ENCODE measurements at regions not wholly inside any gene's neighbourhood (a gene's known extent, or its start where the extent isn't known, plus 50 kb on each side); places are given as distances from the start of the nearest gene placed in this dataset.

- TF ChIP-seq, protein P1, sequence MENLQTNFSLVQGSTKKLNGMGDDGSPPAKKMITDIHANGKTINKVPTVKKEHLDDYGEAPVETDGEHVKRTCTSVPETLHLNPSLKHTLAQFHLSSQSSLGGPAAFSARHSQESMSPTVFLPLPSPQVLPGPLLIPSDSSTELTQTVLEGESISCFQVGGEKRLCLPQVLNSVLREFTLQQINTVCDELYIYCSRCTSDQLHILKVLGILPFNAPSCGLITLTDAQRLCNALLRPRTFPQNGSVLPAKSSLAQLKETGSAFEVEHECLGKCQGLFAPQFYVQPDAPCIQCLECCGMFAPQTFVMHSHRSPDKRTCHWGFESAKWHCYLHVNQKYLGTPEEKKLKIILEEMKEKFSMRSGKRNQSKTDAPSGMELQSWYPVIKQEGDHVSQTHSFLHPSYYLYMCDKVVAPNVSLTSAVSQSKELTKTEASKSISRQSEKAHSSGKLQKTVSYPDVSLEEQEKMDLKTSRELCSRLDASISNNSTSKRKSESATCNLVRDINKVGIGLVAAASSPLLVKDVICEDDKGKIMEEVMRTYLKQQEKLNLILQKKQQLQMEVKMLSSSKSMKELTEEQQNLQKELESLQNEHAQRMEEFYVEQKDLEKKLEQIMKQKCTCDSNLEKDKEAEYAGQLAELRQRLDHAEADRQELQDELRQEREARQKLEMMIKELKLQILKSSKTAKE (IDR thresholded peaks at IDR 0.05; ENCODE audit: low read depth, poor library complexity, severe bottlenecking) = no peak
- no peak for TF ChIP-seq MYB (IDR thresholded peaks at IDR 0.05; ENCODE audit: borderline replicate concordance, low read depth, low read length)
Observed at GRCh38 chr18:61738488-61738887, 154.3 kb downstream of the RNF152 start (continued).

DNA sequence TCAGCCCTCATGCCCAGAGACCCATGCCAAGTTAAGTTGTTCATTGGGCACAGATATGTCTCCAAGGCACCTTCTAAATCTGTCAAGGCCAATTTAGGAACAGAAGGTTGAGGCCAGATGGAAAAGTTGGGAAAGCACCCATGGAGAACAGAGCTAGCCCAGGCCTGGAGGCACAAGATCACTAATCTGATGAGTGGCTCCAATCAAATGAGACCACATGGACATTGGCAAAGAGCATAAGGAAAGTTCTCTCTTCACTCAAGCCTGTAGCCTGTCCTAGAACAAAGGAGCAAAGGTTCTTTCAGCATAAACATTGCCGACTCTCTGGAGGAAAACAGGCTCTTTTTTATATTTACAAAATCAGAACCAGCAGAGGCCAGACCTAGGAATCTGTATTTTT lies 154.8 kb downstream of the RNF152 start:
- no peaks in the 10 kb centered on the region for H3K79me2 ChIP-seq (ENCODE audit: control insufficient read depth, insufficient read depth, low read length)
- in situ Hi-C loops (cut with MboI) (no loop called here), intact Hi-C loops (cut with micrococcal nuclease; ENCODE audit: unreplicated experiment) (no loop called here)
- no peaks in the 10 kb centered on the region for H3K4me1 ChIP-seq (ENCODE audit: control insufficient read depth, insufficient read depth, low read length)
- no TSS peak for BruUV-seq (replicated peaks)
- POLR2A ChIA-PET = no interaction called here
- FAIRE-seq (no peak), DNase-seq (ENCODE audit: low read depth, low spot score) (no peak), ATAC-seq (no peak)
- H3K4me3 ChIP-seq = no peak overlapping the region
- no peak overlapping the region for H2AFZ ChIP-seq (ENCODE audit: control insufficient read depth, low read depth, low read length)
- H3K9ac ChIP-seq (ENCODE audit: control insufficient read depth, insufficient read depth, low read length) = no peak overlapping the region
- CTCF ChIA-PET = no interaction called here
- no peaks in the 10 kb centered on the region for H3K9me3 ChIP-seq (replicated peaks; ENCODE audit: control insufficient read depth, insufficient read depth, low read length)
- no peaks in the 10 kb centered on the region for H4K20me1 ChIP-seq (ENCODE audit: control insufficient read depth, insufficient read depth)
- SMC1A ChIA-PET (ENCODE audit: uncharacterized antibody, unreplicated experiment) = no interaction called here
- RAD21 ChIA-PET (ENCODE audit: unreplicated experiment) = no interaction called here
- H3K27ac ChIP-seq (ENCODE audit: control insufficient read depth, insufficient read depth) = no peak overlapping the region
- 68% methylated on average over 1 of the region's 1 CpG for WGBS (ENCODE audit: insufficient coverage, insufficient replicate concordance, low lambda C conversion rate, missing lambda C conversion rate)
- no peaks in the 10 kb centered on the region for H3K36me3 ChIP-seq (ENCODE audit: control insufficient read depth in 2 of 2, insufficient read depth in 2 of 2, low read length in 1 of 2)
- no peak overlapping the region for H3K4me2 ChIP-seq (ENCODE audit: control insufficient read depth, insufficient read depth)
- H3K27me3 ChIP-seq (replicated peaks in 1 of 2; ENCODE audit: control insufficient read depth in 2 of 2, insufficient read depth in 2 of 2, low read length in 1 of 2) = no peaks in the 10 kb centered on the region; a peak in 1 of 4 replicates
- TF ChIP-seq HDAC6 (IDR thresholded peaks at IDR 0.05; ENCODE audit: unreplicated experiment) = no peak

DNA sequence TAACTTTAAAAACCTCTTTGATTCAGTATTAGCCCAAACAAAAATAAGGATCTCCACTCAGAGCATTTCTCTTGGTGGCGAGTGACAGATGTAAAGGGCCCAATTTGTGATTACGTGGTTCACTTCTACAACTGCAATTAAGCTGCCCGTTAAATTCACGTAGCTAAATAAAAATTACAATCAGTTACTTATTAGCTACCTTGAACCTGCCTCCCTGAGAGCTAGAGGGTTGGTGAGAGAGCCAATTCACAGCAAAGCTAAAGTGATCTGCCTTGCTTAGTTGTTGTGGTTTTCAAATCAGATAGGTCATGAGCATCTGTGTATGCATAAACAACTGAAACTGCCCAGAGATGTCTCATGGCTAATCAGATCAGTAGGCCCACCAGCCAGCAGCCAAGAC lies 156.7 kb downstream of the RNF152 start:
- H3K4me3 ChIP-seq = no peak overlapping the region
- WGBS (ENCODE audit: insufficient coverage, insufficient replicate concordance, low lambda C conversion rate, missing lambda C conversion rate) = 48% methylated on average over 4 of the region's 4 CpGs
- H4K20me1 ChIP-seq (ENCODE audit: control insufficient read depth, insufficient read depth) = no peaks in the 10 kb centered on the region
- H3K9me3 ChIP-seq (replicated peaks; ENCODE audit: control insufficient read depth, insufficient read depth, low read length) = no peaks in the 10 kb centered on the region
- DNase-seq (ENCODE audit: low read depth, low spot score) = no peak
- no TSS peak for BruUV-seq (replicated peaks)
- H3K27ac ChIP-seq (ENCODE audit: control insufficient read depth, insufficient read depth) = no peak overlapping the region
- no peaks in the 10 kb centered on the region; a peak in 1 of 4 replicates for H3K27me3 ChIP-seq (replicated peaks in 1 of 2; ENCODE audit: control insufficient read depth in 2 of 2, insufficient read depth in 2 of 2, low read length in 1 of 2)
- in situ Hi-C loops (cut with MboI) (no loop called here), intact Hi-C loops (cut with micrococcal nuclease; ENCODE audit: unreplicated experiment) (no loop called here)
- H3K4me1 ChIP-seq (ENCODE audit: control insufficient read depth, insufficient read depth, low read length) = no peaks in the 10 kb centered on the region
- H3K79me2 ChIP-seq (ENCODE audit: control insufficient read depth, insufficient read depth, low read length) = no peaks in the 10 kb centered on the region
- no peak overlapping the region for H3K4me2 ChIP-seq (ENCODE audit: control insufficient read depth, insufficient read depth)
- RAD21 ChIA-PET (ENCODE audit: unreplicated experiment) = no interaction called here
- CTCF ChIA-PET = no interaction called here
- POLR2A ChIA-PET = no interaction called here
- no peak overlapping the region for H3K9ac ChIP-seq (ENCODE audit: control insufficient read depth, insufficient read depth, low read length)
- H3K36me3 ChIP-seq (ENCODE audit: control insufficient read depth in 2 of 2, insufficient read depth in 2 of 2, low read length in 1 of 2) = no peaks in the 10 kb centered on the region
- FAIRE-seq = no peak
- H2AFZ ChIP-seq (ENCODE audit: control insufficient read depth, low read depth, low read length) = no peak overlapping the region
- no peak for ATAC-seq
- SMC1A ChIA-PET (ENCODE audit: uncharacterized antibody, unreplicated experiment) = no interaction called here
- TF ChIP-seq POLR2AphosphoS2 (IDR thresholded peaks at IDR 0.05; ENCODE audit: low read depth, low read length) (no peak), CBX3 (IDR thresholded peaks at IDR 0.05; ENCODE audit: borderline replicate concordance, low read depth) (no peak), SMARCA5 (IDR thresholded peaks at IDR 0.05) (no peak), PBX3 (IDR thresholded peaks at IDR 0.05; ENCODE audit: insufficient replicate concordance, low read depth, low read length) (no peak), TBL1XR1 (IDR thresholded peaks at IDR 0.05; ENCODE audit: low read depth, low read length) (no peak), ZNF207 (IDR thresholded peaks at IDR 0.05; ENCODE audit: borderline replicate concordance) (no peak), SUPT20H (IDR thresholded peaks at IDR 0.05; ENCODE audit: borderline replicate concordance, control insufficient read depth, low read depth, low read length) (no peak), SUZ12 (IDR thresholded peaks at IDR 0.05; ENCODE audit: unreplicated experiment) (no peak), KDM1A (IDR thresholded peaks at IDR 0.05; ENCODE audit: borderline replicate concordance) (no peak), MTA2 (IDR thresholded peaks at IDR 0.05; ENCODE audit: low read depth) (no peak), IRF4 (IDR thresholded peaks at IDR 0.05; ENCODE audit: low read depth, low read length) (no peak), POU2F2 (IDR thresholded peaks at IDR 0.05; ENCODE audit: borderline replicate concordance, low read depth, low read length) (no peak)
